ENCODE measurements at regions not wholly inside any gene's neighbourhood (a gene's known extent, or its start where the extent isn't known, plus 50 kb on each side); places are given as distances from the start of the nearest gene placed in this dataset.
A peak's percentile ranks its signal among the peaks of the same experiment; 100 is the strongest.

- Histone ChIP-seq H2AFZ (ENCODE audit: low read length) (no peak overlapping the region), H3K9me3 (ENCODE audit: low read length) (no peaks in the 10 kb centered on the region), H3K79me2 (ENCODE audit: low read length) (no peaks in the 10 kb centered on the region), H3K27me3 (ENCODE audit: low read length) (no peaks in the 10 kb centered on the region), H3K4me2 (ENCODE audit: low read length) (no peak overlapping the region), H3K36me3 (ENCODE audit: low read depth, low read length) (no peaks in the 10 kb centered on the region), H3K9ac (ENCODE audit: low read length) (no peak overlapping the region), H4K20me1 (ENCODE audit: low read length) (no peaks in the 10 kb centered on the region), H3K27ac (ENCODE audit: low read length) (no peak overlapping the region), H3F3A (ENCODE audit: low read length, unreplicated experiment) (no peaks in the 10 kb centered on the region), H3K4me3 (ENCODE audit: low read length) (no peak overlapping the region), H3K4me1 (ENCODE audit: insufficient read depth, low read length) (no peaks in the 10 kb centered on the region), H3K9me2 (replicated peaks; ENCODE audit: low read length) (no peaks in the 10 kb centered on the region)
- ChIA-PET POLR2A (ENCODE audit: unreplicated experiment) (no interaction called here), CTCF (no interaction called here)
- DNase-seq (no peak), ATAC-seq (no peak)
- no peak for TF ChIP-seq CTCF (conservative IDR thresholded peaks at IDR 0.05; ENCODE audit: low read depth, low read length)
- no peak for TF ChIP-seq EZH2phosphoT487 (IDR thresholded peaks at IDR 0.05; ENCODE audit: borderline replicate concordance, low read length)
- TF ChIP-seq EZH2 (IDR thresholded peaks at IDR 0.05; ENCODE audit: low read length, unreplicated experiment), result no peak
- no TSS peak for BruUV-seq (replicated peaks)
- intact Hi-C loops (cut with micrococcal nuclease), result no loop called here
These were observed 305.9 kb upstream of the DAB2 start for GRCh38 chr5:39730699-39731098.

- Histone ChIP-seq H3K79me2 (ENCODE audit: low read length) (no peaks in the 10 kb centered on the region), H4K20me1 (ENCODE audit: low read length) (no peaks in the 10 kb centered on the region), H3K9me2 (replicated peaks; ENCODE audit: low read length) (no peaks in the 10 kb centered on the region), H3K27me3 (ENCODE audit: low read length) (no peaks in the 10 kb centered on the region), H3F3A (ENCODE audit: low read length, unreplicated experiment) (no peaks in the 10 kb centered on the region), H3K27ac (ENCODE audit: low read length) (no peak overlapping the region), H3K4me3 (ENCODE audit: low read length) (no peak overlapping the region), H3K9ac (ENCODE audit: low read length) (no peak overlapping the region), H3K4me1 (ENCODE audit: insufficient read depth, low read length) (no peaks in the 10 kb centered on the region), H3K9me3 (ENCODE audit: low read length) (no peaks in the 10 kb centered on the region), H2AFZ (ENCODE audit: low read length) (no peak overlapping the region), H3K36me3 (ENCODE audit: low read depth, low read length) (no peaks in the 10 kb centered on the region), H3K4me2 (ENCODE audit: low read length) (no peak overlapping the region)
- intact Hi-C loops (cut with micrococcal nuclease), result no loop called here
- DNase-seq, result peak; percentile 19
- POLR2A ChIA-PET (ENCODE audit: unreplicated experiment), result no interaction called here
- TF ChIP-seq EZH2 (IDR thresholded peaks at IDR 0.05; ENCODE audit: low read length, unreplicated experiment) (no peak), EZH2phosphoT487 (IDR thresholded peaks at IDR 0.05; ENCODE audit: borderline replicate concordance, low read length) (no peak), CTCF (conservative IDR thresholded peaks at IDR 0.05; ENCODE audit: low read depth, low read length) (no peak)
- CTCF ChIA-PET, result no interaction called here
- ATAC-seq, result no peak
- BruUV-seq (replicated peaks), result no TSS peak
These were observed 305.2 kb upstream of the DAB2 start for GRCh38 chr5:39730006-39730405.

GRCh38 chr5:39726467-39726866 lies 301.7 kb upstream of the DAB2 start:
- ATAC-seq (no peak), DNase-seq (no peak)
- no peak overlapping the region for H2AFZ ChIP-seq (ENCODE audit: low read length)
- no peaks in the 10 kb centered on the region for H3K9me2 ChIP-seq (replicated peaks; ENCODE audit: low read length)
- no peaks in the 10 kb centered on the region for H4K20me1 ChIP-seq (ENCODE audit: low read length)
- no TSS peak for BruUV-seq (replicated peaks)
- H3K9ac ChIP-seq (ENCODE audit: low read length), result no peak overlapping the region
- ChIA-PET POLR2A (ENCODE audit: unreplicated experiment) (no interaction called here), CTCF (no interaction called here)
- no peak for TF ChIP-seq EZH2phosphoT487 (IDR thresholded peaks at IDR 0.05; ENCODE audit: borderline replicate concordance, low read length)
- TF ChIP-seq EZH2 (IDR thresholded peaks at IDR 0.05; ENCODE audit: low read length, unreplicated experiment), result no peak
- TF ChIP-seq CTCF (conservative IDR thresholded peaks at IDR 0.05; ENCODE audit: low read depth, low read length), result no peak
- H3K36me3 ChIP-seq (ENCODE audit: low read depth, low read length), result no peaks in the 10 kb centered on the region
- no peak overlapping the region for H3K27ac ChIP-seq (ENCODE audit: low read length)
- H3K79me2 ChIP-seq (ENCODE audit: low read length), result no peaks in the 10 kb centered on the region
- intact Hi-C loops (cut with micrococcal nuclease), result no loop called here
- H3K4me1 ChIP-seq (ENCODE audit: insufficient read depth, low read length), result no peaks in the 10 kb centered on the region
- no peaks in the 10 kb centered on the region for H3K27me3 ChIP-seq (ENCODE audit: low read length)
- H3K4me3 ChIP-seq (ENCODE audit: low read length), result no peak overlapping the region
- no peaks in the 10 kb centered on the region for H3K9me3 ChIP-seq (ENCODE audit: low read length)
- no peak overlapping the region for H3K4me2 ChIP-seq (ENCODE audit: low read length)
- no peaks in the 10 kb centered on the region for H3F3A ChIP-seq (ENCODE audit: low read length, unreplicated experiment)
